SU-DHL-6 (cell line): ENCODE measurements at regions not wholly inside any gene's neighbourhood (a gene's known extent, or its start where the extent isn't known, plus 50 kb on each side); places are given as distances from the start of the nearest gene placed in this dataset.

Experiments
- CTCF ChIP-seq: fragments of 200-600 bp; sonication (generic); IDR thresholded peaks from one replicate; pipeline ENCODE4 v1.5.1; 2017; ENCODE audit warnings: antibody characterized with exemption, mild to moderate bottlenecking, low read length, moderate library complexity; ENCODE audit not compliant: insufficient read depth, poor library complexity, severe bottlenecking
- EZH2phosphoT487 ChIP-seq: fragments of 200-600 bp; sonication (generic), shearing (Covaris generic); conservative IDR thresholded peaks from 2 replicates; pipeline ENCODE4 v1.6.1; 2018; ENCODE audit warnings: mild to moderate bottlenecking, antibody characterized with exemption, low read length, moderate library complexity, mixed read lengths

GRCh38 chr5:14962604-14963003, 91.0 kb upstream of the ANKH start:
- no peak for TF ChIP-seq CTCF
- no peak for TF ChIP-seq EZH2phosphoT487
